ENCODE measurements at regions not wholly inside any gene's neighbourhood (a gene's known extent, or its start where the extent isn't known, plus 50 kb on each side); places are given as distances from the start of the nearest gene placed in this dataset.

DNA sequence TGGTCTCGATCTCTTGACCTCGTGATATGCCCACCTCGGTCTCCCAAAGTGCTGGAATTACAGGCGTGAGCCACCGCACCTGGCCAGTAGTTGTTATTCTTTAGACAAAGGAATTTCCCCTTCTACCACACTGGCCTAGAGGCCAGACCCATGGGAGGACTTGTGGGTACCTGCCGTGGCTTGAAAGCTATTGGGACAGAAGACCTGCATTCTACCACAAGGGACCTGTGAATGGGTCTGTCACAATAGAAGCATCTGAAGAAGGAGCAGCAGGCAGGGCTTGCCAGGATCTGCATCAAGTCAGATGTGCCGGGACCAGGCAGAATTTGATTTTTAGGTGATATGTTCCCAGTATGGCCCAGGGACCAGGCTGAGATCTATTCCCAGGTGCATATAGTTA, 356.9 kb downstream of the FGFR2 start:
- TF ChIP-seq, protein P1, sequence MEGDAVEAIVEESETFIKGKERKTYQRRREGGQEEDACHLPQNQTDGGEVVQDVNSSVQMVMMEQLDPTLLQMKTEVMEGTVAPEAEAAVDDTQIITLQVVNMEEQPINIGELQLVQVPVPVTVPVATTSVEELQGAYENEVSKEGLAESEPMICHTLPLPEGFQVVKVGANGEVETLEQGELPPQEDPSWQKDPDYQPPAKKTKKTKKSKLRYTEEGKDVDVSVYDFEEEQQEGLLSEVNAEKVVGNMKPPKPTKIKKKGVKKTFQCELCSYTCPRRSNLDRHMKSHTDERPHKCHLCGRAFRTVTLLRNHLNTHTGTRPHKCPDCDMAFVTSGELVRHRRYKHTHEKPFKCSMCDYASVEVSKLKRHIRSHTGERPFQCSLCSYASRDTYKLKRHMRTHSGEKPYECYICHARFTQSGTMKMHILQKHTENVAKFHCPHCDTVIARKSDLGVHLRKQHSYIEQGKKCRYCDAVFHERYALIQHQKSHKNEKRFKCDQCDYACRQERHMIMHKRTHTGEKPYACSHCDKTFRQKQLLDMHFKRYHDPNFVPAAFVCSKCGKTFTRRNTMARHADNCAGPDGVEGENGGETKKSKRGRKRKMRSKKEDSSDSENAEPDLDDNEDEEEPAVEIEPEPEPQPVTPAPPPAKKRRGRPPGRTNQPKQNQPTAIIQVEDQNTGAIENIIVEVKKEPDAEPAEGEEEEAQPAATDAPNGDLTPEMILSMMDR (optimal IDR thresholded peaks at IDR 0.05 in 1 of 3, IDR thresholded peaks at IDR 0.05 in 1 of 3, conservative IDR thresholded peaks at IDR 0.05 in 1 of 3; ENCODE audit: extremely low read depth in 1 of 3, insufficient read depth in 2 of 3, low read length in 3 of 3): no peak
- TF ChIP-seq EZH2 (IDR thresholded peaks at IDR 0.05; ENCODE audit: low read length): no peak
